GM12874 (cell line): ENCODE measurements at regions not wholly inside any gene's neighbourhood (a gene's known extent, or its start where the extent isn't known, plus 50 kb on each side); places are given as distances from the start of the nearest gene placed in this dataset.

ENCODE experiments used
- CTCF ChIP-seq: IDR thresholded peaks from 2 replicates; pipeline ENCODE4 v1.5.1; 2011; ENCODE audit warnings: low read depth, mild to moderate bottlenecking, control low read depth, low read length, moderate library complexity; ENCODE audit not compliant: insufficient read depth

DNA sequence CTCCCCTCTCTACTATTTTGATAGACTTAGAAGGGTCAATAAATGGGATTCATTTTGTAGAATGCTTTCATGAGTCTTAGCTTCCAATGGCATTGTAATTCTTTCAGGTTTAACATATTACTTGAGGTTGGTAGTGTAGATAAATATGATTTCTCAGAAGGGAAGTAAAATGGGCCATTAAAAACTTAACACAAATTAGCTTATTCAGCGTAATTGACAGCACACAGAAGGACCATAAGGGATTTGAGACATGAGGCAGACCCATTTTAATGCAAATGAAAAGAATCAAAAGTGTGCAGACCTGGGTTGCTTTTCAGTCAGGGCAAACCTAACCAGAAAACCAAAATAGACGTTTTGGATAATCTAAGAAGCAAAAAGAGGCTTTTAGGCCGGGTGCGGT is 156.6 kb upstream of the CNTNAP2 start:
- no peak for TF ChIP-seq CTCF

GRCh38 chr7:145957160-145957890 is 159.3 kb upstream of the CNTNAP2 start:
- no peak for TF ChIP-seq CTCF

- no peak for TF ChIP-seq CTCF
These were observed 165.0 kb upstream of the CNTNAP2 start for GRCh38 chr7:145951566-145951965.

DNA sequence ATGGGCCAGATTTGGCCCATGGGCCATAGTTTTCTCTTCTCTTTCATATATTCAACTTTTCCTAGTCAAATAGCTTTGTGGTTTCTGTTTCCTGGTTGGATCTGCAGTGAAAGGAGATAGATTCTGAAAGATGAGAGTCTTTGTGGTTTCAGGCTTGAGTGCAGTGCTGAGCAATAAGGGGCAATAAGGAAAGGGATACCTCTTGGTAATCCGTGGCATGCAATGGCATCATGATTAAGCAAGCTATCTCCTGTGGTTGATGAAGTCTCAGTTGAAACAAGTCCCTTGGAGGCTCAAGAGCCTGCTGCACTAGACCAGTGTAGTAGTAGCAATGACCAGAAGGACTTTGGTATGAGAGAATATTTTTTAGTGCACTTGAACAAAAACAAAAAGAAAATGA is 187.7 kb upstream of the CNTNAP2 start:
- no peak for TF ChIP-seq CTCF

GRCh38 chr7:145919712-145920111 is 196.9 kb upstream of the CNTNAP2 start:
- no peak for TF ChIP-seq CTCF

GRCh38 chr7:145916776-145917175 is 199.8 kb upstream of the CNTNAP2 start:
- TF ChIP-seq CTCF = no peak

- TF ChIP-seq CTCF = no peak
These were observed 200.9 kb upstream of the CNTNAP2 start for GRCh38 chr7:145915679-145916078.
